RCC 7860 (cell line): ENCODE measurements at regions not wholly inside any gene's neighbourhood (a gene's known extent, or its start where the extent isn't known, plus 50 kb on each side); places are given as distances from the start of the nearest gene placed in this dataset.
"Not testable (repeated sequence)": the region's sequence is repeated elsewhere in the genome, so short reads cannot be mapped to it uniquely, and the experiment has no call there.

ENCODE experiments used
- DNase-seq: peaks from one replicate; pipeline ENCODE4 v3.0.0-alpha.2; 2015; ENCODE audit warnings: low spot score
- FAIRE-seq: peaks from 2 replicates; lab custom pipeline; 2012; peaks lifted over from hg19 to GRCh38; lab: Jason Lieb, UNC

- DNase-seq, FAIRE-seq: not testable (repeated sequence)
Measured at GRCh38 chr7:65177041-65177440, 170.6 kb upstream of the ERV3-1 start.

GRCh38 chr7:65150105-65150504 lies 143.6 kb upstream of the ERV3-1 start:
- FAIRE-seq, DNase-seq: not testable (repeated sequence)

DNA sequence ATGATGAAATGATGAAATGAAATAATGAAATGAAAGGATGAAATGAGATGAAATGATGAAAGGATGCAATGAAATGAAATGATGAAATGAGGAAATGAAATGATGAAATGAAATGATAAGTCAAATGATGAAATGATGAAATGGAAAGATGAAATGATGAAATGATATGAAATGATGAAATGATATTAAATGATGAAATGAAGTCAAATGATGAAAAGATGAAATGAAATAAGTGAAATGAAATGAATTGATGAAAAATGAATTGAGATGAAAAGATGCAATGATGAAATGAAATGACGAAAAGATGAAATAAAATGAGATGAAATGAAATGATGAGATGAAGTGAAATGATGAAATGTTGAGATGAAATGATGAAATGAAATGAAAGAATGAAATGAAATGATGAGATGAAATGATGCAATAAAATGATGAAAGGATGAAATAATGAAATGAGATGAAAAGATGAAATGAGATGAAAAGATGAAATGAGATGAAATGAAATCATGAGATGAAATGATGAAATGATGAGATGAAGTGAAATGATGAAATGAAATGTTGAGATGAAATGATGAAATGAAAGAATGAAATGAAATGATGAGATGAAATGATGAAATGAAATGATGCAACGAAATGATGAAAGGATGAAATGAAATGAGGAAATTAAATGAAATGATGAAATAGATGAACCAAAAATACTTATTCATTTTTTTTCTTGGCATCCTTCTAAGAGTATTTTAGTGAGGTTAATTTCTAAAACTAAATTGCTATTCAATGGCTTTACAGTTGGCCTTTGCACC lies 139.8 kb upstream of the ERV3-1 start:
- not testable (repeated sequence) for DNase-seq
- FAIRE-seq = peak; percentile 5

DNA sequence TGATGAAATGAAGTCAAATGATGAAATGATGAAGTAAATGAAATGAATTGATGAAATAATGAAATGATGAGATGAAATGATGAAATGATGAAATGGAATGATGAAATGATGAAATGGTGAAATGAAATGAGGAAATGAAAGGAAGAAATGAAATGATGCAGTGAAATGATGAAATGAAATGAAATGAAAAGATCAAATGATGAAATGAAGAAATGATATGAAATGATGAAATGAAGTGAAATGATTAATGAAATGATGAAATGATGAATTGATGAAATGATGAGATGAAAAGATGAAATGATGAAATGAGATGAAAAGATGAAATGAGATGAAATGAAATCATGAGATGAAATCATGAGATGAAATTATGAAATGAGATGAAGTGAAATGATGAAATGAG lies 139.2 kb upstream of the ERV3-1 start:
- not testable (repeated sequence) for FAIRE-seq, DNase-seq

GRCh38 chr7:65145008-65145407 lies 138.5 kb upstream of the ERV3-1 start:
- FAIRE-seq, DNase-seq: not testable (repeated sequence)

DNA sequence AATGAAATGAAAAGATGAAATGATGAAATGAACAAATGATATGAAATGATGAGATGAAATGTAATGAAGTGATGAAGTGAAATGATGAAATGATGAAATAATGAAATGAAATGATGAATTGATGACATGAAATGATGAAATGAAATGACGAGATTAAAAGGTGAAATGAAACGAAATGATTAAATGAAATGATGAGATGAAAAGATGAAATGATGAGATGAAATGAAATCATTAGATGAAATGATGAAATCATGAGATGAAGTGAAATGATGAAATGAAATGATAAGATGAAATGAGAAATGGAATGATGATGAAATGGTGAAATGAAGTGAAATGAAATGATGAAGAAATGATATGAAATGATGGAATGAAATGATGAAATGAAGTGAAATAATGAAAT lies 138.1 kb upstream of the ERV3-1 start:
- not testable (repeated sequence) for FAIRE-seq, DNase-seq

- DNase-seq = not testable (repeated sequence)
- peak; percentile 43 for FAIRE-seq
Measured at GRCh38 chr7:65144119-65144518, 137.6 kb upstream of the ERV3-1 start.

- DNase-seq, FAIRE-seq: not testable (repeated sequence)
Measured at GRCh38 chr7:65141894-65142293, 135.4 kb upstream of the ERV3-1 start.

DNA sequence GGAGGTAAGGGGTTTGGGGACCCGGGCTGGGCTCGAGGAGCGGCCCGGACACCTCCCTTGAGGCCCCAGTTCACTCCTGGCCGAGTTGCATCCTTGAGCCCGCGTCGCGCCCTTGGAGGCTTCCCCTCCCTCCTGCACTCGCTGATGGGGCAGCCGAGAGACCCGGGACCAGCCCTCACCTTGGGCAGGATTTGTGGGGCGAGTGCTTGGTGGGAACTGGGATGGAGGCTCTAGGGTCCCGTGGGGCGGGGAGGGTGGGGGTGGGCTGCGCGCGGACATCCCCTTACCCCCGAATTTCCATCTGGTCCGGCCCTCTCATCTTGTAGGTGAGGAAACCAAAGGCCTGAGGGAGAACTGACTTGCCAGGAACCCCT lies 134.9 kb upstream of the ERV3-1 start:
- FAIRE-seq, DNase-seq: not testable (repeated sequence)

DNA sequence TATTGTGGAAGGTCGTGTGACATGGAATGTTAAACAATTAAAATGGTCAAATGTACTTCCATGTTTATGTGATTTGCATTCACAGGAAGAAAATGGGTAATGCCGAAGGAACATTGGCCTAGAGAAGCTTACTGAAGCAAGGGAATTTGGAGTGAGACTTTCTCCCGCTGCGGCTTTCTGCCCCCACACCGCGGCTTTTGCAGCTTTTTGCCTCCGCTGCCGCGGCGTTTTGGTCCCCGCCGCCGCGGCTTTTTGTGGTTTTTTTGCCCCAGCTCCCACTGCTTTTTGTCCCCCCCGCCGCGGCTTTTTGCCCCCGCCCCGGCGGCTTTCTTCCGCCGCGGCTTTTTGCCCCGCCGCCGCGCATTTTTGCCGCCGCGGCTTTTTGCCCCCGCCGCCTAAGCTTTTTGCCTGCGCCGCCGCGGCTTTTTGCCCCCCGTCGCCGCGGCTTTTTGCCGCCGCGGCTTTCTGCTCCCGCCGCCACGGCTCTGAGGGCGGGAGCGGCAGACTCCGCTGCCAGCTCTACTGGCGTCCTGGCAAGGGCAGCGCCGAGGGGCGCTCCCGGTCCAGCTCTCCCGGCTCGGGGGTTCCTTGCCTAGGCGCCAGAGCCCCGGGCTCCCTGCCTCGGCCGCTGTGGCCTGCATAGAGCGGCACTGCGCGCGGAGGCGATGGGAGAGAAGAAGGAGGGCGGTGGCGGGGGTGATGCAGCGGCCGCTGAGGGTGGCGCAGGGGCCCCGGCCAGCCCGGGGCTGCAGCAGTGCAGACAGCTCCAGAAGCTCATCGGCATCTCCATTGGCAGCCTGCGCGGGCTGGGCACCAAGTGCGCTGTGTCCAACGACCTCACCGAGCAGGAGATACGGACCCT lies 134.3 kb upstream of the ERV3-1 start:
- not testable (repeated sequence) for FAIRE-seq

DNA sequence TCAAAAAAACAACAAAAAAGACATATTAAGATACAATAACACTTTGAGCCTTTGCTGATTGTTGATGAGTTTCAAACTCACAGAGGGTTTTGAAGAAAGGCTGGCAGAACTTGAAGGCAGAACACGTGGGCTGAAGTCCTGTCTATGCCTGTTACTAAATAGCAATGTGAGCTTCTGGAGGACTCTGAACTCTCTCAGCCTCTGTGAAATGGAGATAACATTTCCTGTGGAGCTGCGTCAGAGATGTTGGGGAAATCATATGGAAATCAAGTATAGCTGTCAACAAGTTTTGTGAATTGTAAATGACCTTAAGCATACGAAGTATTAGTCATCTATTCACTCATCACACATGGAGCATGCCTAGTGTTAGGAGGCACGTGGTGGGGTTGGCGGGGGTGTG lies 130.4 kb upstream of the ERV3-1 start:
- not testable (repeated sequence) for DNase-seq, FAIRE-seq

More for the DNA sequence above, 134.3 kb upstream of the ERV3-1 start:
- not testable (repeated sequence) for DNase-seq

DNA sequence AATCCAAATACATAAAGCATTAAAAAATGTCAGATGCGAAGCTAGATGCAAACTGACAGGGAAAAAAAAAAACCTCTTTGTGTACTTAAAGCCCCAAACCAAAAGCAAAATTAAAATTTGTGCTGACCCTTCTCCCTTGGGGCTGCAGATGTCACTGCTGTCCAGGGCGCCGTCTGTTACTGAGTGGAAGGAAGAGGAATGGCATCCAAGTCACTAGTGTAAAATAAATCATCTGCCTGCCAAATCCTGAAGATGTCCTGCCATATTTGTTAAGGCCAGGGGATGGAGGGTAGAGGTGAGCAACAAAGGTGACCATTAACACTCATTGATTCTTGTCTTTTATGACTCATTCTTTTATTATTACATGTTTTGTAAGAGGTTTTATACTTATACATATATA lies 126.6 kb upstream of the ERV3-1 start:
- FAIRE-seq = peak; percentile 48
- DNase-seq = not testable (repeated sequence)

DNA sequence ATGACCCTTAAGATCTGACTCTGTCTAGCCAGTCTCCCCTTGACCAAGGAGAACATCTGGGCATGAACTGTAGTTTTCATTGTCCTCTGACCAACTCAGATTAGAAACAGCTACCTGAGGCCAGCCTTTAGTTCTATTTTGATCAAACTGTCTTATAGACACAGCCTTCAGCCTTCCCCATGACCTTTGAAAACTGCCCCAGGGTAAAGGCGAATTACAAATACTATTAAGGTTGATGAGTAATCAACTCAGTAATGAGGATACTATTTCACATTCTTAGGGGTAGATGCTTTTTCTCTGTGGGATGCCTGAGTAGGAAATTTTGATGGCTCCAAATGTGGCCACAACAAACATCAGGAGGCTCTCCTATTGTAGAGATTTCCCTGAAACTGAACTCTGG lies 125.8 kb upstream of the ERV3-1 start:
- not testable (repeated sequence) for FAIRE-seq, DNase-seq

DNA sequence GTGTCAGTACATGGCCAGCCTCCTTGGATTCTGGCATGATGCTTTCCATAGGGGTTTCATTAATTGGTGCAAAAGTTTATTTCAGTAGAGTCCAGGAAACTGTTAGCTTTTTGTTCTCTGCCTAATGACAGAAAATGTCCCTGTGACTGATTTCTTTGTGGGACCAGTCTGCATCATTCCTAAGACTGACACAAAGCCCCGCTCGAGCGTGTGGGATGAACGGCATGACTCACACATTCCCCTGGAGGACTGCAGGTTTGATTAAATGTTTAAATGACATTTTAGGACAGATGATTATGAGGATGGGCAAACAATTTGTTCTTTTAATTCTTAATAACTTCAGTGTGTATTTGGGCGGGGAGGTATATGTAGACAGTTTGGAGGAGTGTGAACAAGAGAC lies 120.9 kb upstream of the ERV3-1 start:
- not testable (repeated sequence) for FAIRE-seq, DNase-seq

GRCh38 chr7:65124600-65124999 lies 118.1 kb upstream of the ERV3-1 start:
- not testable (repeated sequence) for FAIRE-seq, DNase-seq

- FAIRE-seq, DNase-seq: not testable (repeated sequence)
Measured at GRCh38 chr7:65105650-65106203, 99.2 kb upstream of the ERV3-1 start.

DNA sequence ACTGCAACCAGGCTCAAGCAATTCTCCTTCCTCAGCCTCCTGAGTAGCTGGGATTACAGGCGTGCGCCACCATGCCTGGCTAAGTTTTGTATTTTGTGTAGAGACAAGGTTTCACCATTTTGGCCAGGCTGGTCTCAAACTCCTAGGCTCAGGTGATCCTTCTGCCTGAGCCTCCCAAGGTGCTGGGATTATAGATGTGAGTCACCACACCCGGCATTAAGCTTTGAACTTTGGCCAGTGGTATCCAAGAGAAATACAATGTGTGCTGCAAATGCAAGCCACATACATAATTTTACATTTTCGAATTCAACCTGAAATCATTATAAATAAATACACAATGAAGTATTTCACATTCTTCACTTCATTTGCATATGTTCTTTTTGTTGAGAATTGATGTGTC lies 94.0 kb upstream of the ERV3-1 start:
- DNase-seq, FAIRE-seq: not testable (repeated sequence)

- not testable (repeated sequence) for FAIRE-seq, DNase-seq
Measured at GRCh38 chr7:65081669-65082055, 75.2 kb upstream of the ERV3-1 start.

- peak; percentile 86 for DNase-seq
Measured at GRCh38 chr7:65080799-65081668, 74.5 kb upstream of the ERV3-1 start.

GRCh38 chr7:65074959-65075358 lies 68.5 kb upstream of the ERV3-1 start:
- DNase-seq, FAIRE-seq: not testable (repeated sequence)

More at GRCh38 chr7:65080799-65081668, 74.5 kb upstream of the ERV3-1 start:
- peak; percentile 71 for FAIRE-seq
